ENCODE measurements at regions not wholly inside any gene's neighbourhood (a gene's known extent, or its start where the extent isn't known, plus 50 kb on each side); places are given as distances from the start of the nearest gene placed in this dataset.

GRCh38 chr15:97728791-97729190, 231.7 kb upstream of the ARRDC4 start:
- no peak for TF ChIP-seq YY1 (IDR thresholded peaks at IDR 0.05; ENCODE audit: low read depth)
- TF ChIP-seq TAF1 (IDR thresholded peaks at IDR 0.05; ENCODE audit: low read depth): no peak
- TF ChIP-seq CEBPB (IDR thresholded peaks at IDR 0.05): no peak
- no peak for TF ChIP-seq EGR1 (IDR thresholded peaks at IDR 0.05)
- TF ChIP-seq CREB1 (IDR thresholded peaks at IDR 0.05; ENCODE audit: low read depth): no peak
- TF ChIP-seq, protein P1, sequence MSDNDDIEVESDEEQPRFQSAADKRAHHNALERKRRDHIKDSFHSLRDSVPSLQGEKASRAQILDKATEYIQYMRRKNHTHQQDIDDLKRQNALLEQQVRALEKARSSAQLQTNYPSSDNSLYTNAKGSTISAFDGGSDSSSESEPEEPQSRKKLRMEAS (IDR thresholded peaks at IDR 0.05): no peak

- TF ChIP-seq CEBPB (IDR thresholded peaks at IDR 0.05): no peak
- TF ChIP-seq RAD21 (IDR thresholded peaks at IDR 0.05; ENCODE audit: low read depth): no peak
- no peak for TF ChIP-seq FOXM1 (IDR thresholded peaks at IDR 0.05; ENCODE audit: borderline replicate concordance, low read depth)
- no peak for TF ChIP-seq ZBTB7A (IDR thresholded peaks at IDR 0.05; ENCODE audit: low read depth)
- no peak for TF ChIP-seq EP300 (IDR thresholded peaks at IDR 0.05; ENCODE audit: borderline replicate concordance)
- TF ChIP-seq TAF1 (IDR thresholded peaks at IDR 0.05; ENCODE audit: low read depth): no peak
- TF ChIP-seq TCF12 (IDR thresholded peaks at IDR 0.05; ENCODE audit: low read depth): no peak
- no peak for TF ChIP-seq EGR1 (IDR thresholded peaks at IDR 0.05)
- TF ChIP-seq, protein P2, sequence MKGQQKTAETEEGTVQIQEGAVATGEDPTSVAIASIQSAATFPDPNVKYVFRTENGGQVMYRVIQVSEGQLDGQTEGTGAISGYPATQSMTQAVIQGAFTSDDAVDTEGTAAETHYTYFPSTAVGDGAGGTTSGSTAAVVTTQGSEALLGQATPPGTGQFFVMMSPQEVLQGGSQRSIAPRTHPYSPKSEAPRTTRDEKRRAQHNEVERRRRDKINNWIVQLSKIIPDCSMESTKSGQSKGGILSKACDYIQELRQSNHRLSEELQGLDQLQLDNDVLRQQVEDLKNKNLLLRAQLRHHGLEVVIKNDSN (IDR thresholded peaks at IDR 0.05): no peak
- no peak for TF ChIP-seq NFIC (IDR thresholded peaks at IDR 0.05)
- TF ChIP-seq TEAD4 (IDR thresholded peaks at IDR 0.05): no peak
- no peak for TF ChIP-seq CREB1 (IDR thresholded peaks at IDR 0.05; ENCODE audit: low read depth)
- TF ChIP-seq YY1 (IDR thresholded peaks at IDR 0.05; ENCODE audit: low read depth): no peak
- TF ChIP-seq, protein P1 (IDR thresholded peaks at IDR 0.05): no peak
- no peak for TF ChIP-seq REST (IDR thresholded peaks at IDR 0.05; ENCODE audit: low read depth)
These were observed 231.2 kb upstream of the ARRDC4 start for GRCh38 chr15:97729270-97729669.

- no peak for TF ChIP-seq EGR1 (IDR thresholded peaks at IDR 0.05)
- TF ChIP-seq NFIC (IDR thresholded peaks at IDR 0.05): no peak
- TF ChIP-seq, protein P2 (IDR thresholded peaks at IDR 0.05): no peak
- TF ChIP-seq TEAD4 (IDR thresholded peaks at IDR 0.05): no peak
- TF ChIP-seq REST (IDR thresholded peaks at IDR 0.05; ENCODE audit: low read depth): no peak
- no peak for TF ChIP-seq FOXM1 (IDR thresholded peaks at IDR 0.05; ENCODE audit: borderline replicate concordance, low read depth)
- no peak for TF ChIP-seq TAF1 (IDR thresholded peaks at IDR 0.05; ENCODE audit: low read depth)
- no peak for TF ChIP-seq YY1 (IDR thresholded peaks at IDR 0.05; ENCODE audit: low read depth)
- TF ChIP-seq EP300 (IDR thresholded peaks at IDR 0.05; ENCODE audit: borderline replicate concordance): no peak
- TF ChIP-seq CREB1 (IDR thresholded peaks at IDR 0.05; ENCODE audit: low read depth): no peak
- TF ChIP-seq ZBTB7A (IDR thresholded peaks at IDR 0.05; ENCODE audit: low read depth): no peak
- no peak for TF ChIP-seq TCF12 (IDR thresholded peaks at IDR 0.05; ENCODE audit: low read depth)
- TF ChIP-seq, protein P1 (IDR thresholded peaks at IDR 0.05): no peak
- no peak for TF ChIP-seq RAD21 (IDR thresholded peaks at IDR 0.05; ENCODE audit: low read depth)
- TF ChIP-seq CEBPB (IDR thresholded peaks at IDR 0.05): no peak
These were observed 230.2 kb upstream of the ARRDC4 start for GRCh38 chr15:97730315-97730714.

DNA sequence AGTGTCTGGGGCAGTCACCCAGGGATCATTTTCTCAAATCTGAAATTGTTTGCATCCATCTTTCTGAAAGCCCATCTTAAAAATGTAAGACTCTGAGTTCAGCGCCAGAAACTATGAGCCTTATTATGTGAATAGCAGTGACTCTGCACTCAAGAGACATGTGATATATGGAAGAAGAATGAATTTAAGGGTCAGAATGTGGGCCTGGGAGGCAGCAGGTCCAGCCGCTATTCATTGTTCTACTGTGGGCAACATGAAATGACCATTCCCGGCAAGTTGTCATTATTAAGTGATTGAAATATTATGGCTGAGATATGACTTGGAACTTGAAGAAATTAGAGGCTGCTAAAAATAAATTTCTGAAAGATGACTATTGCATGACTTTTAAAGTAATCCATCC, 228.6 kb upstream of the ARRDC4 start:
- TF ChIP-seq NFIC (IDR thresholded peaks at IDR 0.05) (no peak), REST (IDR thresholded peaks at IDR 0.05; ENCODE audit: low read depth) (no peak), RAD21 (IDR thresholded peaks at IDR 0.05; ENCODE audit: low read depth) (no peak), TEAD4 (IDR thresholded peaks at IDR 0.05) (no peak), CEBPB (IDR thresholded peaks at IDR 0.05) (no peak), EP300 (IDR thresholded peaks at IDR 0.05; ENCODE audit: borderline replicate concordance) (no peak), YY1 (IDR thresholded peaks at IDR 0.05; ENCODE audit: low read depth) (no peak), TAF1 (IDR thresholded peaks at IDR 0.05; ENCODE audit: low read depth) (no peak), TCF12 (IDR thresholded peaks at IDR 0.05; ENCODE audit: low read depth) (no peak), ZBTB7A (IDR thresholded peaks at IDR 0.05; ENCODE audit: low read depth) (no peak), FOXM1 (IDR thresholded peaks at IDR 0.05; ENCODE audit: borderline replicate concordance, low read depth) (no peak), EGR1 (IDR thresholded peaks at IDR 0.05) (no peak), CREB1 (IDR thresholded peaks at IDR 0.05; ENCODE audit: low read depth) (no peak)
- TF ChIP-seq, protein P2 (IDR thresholded peaks at IDR 0.05): no peak
- TF ChIP-seq, protein P1 (IDR thresholded peaks at IDR 0.05): no peak
